ENCODE measurements at regions not wholly inside any gene's neighbourhood (a gene's known extent, or its start where the extent isn't known, plus 50 kb on each side); places are given as distances from the start of the nearest gene placed in this dataset.
A peak's percentile ranks its signal among the peaks of the same experiment; 100 is the strongest.

- DNase-seq (ENCODE audit: low read depth): no peak
- TF ChIP-seq CTCF (conservative IDR thresholded peaks at IDR 0.05; ENCODE audit: low read depth, low read length): no peak
- H3K4me3 ChIP-seq (ENCODE audit: low read depth, low read length): no peak overlapping the region
Observed at GRCh38 chrX:76862509-76862908, 435.0 kb downstream of the MAGEE1 start.

- TF ChIP-seq CTCF (conservative IDR thresholded peaks at IDR 0.05; ENCODE audit: low read depth, low read length): no peak
- peak; percentile 1 for DNase-seq (ENCODE audit: low read depth)
- no peak overlapping the region for H3K4me3 ChIP-seq (ENCODE audit: low read depth, low read length)
Observed at GRCh38 chrX:76893930-76894329, 466.4 kb downstream of the MAGEE1 start.

GRCh38 chrX:76915836-76916235 is 488.3 kb downstream of the MAGEE1 start:
- no peak for TF ChIP-seq CTCF (conservative IDR thresholded peaks at IDR 0.05; ENCODE audit: low read depth, low read length)
- DNase-seq (ENCODE audit: low read depth): no peak
- H3K4me3 ChIP-seq (ENCODE audit: low read depth, low read length): no peak overlapping the region

- no peak overlapping the region for H3K4me3 ChIP-seq (ENCODE audit: low read depth, low read length)
- no peak for TF ChIP-seq CTCF (conservative IDR thresholded peaks at IDR 0.05; ENCODE audit: low read depth, low read length)
- DNase-seq (ENCODE audit: low read depth): no peak
Observed at GRCh38 chrX:76918033-76918432, 490.5 kb downstream of the MAGEE1 start.

GRCh38 chrX:76919761-76920160 is 492.3 kb downstream of the MAGEE1 start:
- TF ChIP-seq CTCF (conservative IDR thresholded peaks at IDR 0.05; ENCODE audit: low read depth, low read length): no peak
- no peak for DNase-seq (ENCODE audit: low read depth)
- H3K4me3 ChIP-seq (ENCODE audit: low read depth, low read length): no peak overlapping the region

- no peak overlapping the region for H3K4me3 ChIP-seq (ENCODE audit: low read depth, low read length)
- no peak for TF ChIP-seq CTCF (conservative IDR thresholded peaks at IDR 0.05; ENCODE audit: low read depth, low read length)
- DNase-seq (ENCODE audit: low read depth): no peak
Observed at GRCh38 chrX:76920607-76921006, 493.1 kb downstream of the MAGEE1 start.

GRCh38 chrX:76921176-76921575 is 493.7 kb downstream of the MAGEE1 start:
- TF ChIP-seq CTCF (conservative IDR thresholded peaks at IDR 0.05; ENCODE audit: low read depth, low read length): no peak
- no peak for DNase-seq (ENCODE audit: low read depth)
- H3K4me3 ChIP-seq (ENCODE audit: low read depth, low read length): no peak overlapping the region
